K562 (cell line): ENCODE measurements at regions not wholly inside any gene's neighbourhood (a gene's known extent, or its start where the extent isn't known, plus 50 kb on each side); places are given as distances from the start of the nearest gene placed in this dataset.

Source experiments
- ATAC-seq: fragments of 200-7000 bp; cut with Tn5 transposase; 3 replicates; pipeline ENCODE4 v1.9.1; 2020; ENCODE audit warnings: moderate library complexity
- BruUV-seq: library from RNA; stranded (reverse); fragments of 400-500 nt; replicated peaks from 2 replicates; lab custom pipeline; 2021; lab: Mats Ljungman, UMichigan
- CTCF ChIA-PET: fragments of 300-600 bp; formaldehyde crosslinking; extraction: SDS; loops from one replicate; lab custom pipeline; 2021; ENCODE audit warnings: low intra/inter-chr PET ratio; lab: Yijun Ruan, JAX
- POLR2A ChIA-PET: fragments of 300-600, 350-650 bp; sonication (Branson Sonifier 250); formaldehyde crosslinking; extraction: SDS; loops from one replicate; lab custom pipeline; 2021; ENCODE audit warnings: antibody characterized with exemption, inconsistent platforms; lab: Yijun Ruan, JAX
- DNase-seq, 4 experiments: peaks; one replicate each; pipeline versions ENCODE4 v3.0.0 to v3.0.0-alpha.2; 2011 to 2018; ENCODE audit warnings: low spot score in 3 of 4, mixed read lengths in 3 of 4; ENCODE audit errors: extremely low read depth in 1 of 4
- FAIRE-seq: peaks from 2 replicates; lab custom pipeline; 2011; peaks lifted over from hg19 to GRCh38; lab: Jason Lieb, UNC
- H2AFZ ChIP-seq: 2 replicates; pipeline ENCODE4 v1.6.0; 2011; ENCODE audit warnings: low read depth, low read length, control low read depth, inconsistent platforms
- H3K27ac ChIP-seq: fragments of 200-600 bp; 3 replicates; pipeline ENCODE4 v1.8.0; 2011; ENCODE audit warnings: low read depth, mild to moderate bottlenecking, control low read depth, inconsistent platforms, low read length, moderate library complexity, mixed read lengths; ENCODE audit errors: extremely low read depth
- H3K27me3 ChIP-seq, 2 experiments: fragments of 300-600 bp in 1 of 2; 2 replicates in 1 of 2; 3 replicates in 1 of 2; pipeline versions ENCODE4 v1.6.0 to v1.8.0; 2011; ENCODE audit warnings: inconsistent platforms in 2 of 2, low read length in 2 of 2, mild to moderate bottlenecking in 1 of 2, mixed read lengths in 1 of 2, moderate library complexity in 1 of 2; ENCODE audit not compliant: control insufficient read depth in 2 of 2, insufficient read depth in 2 of 2
- H3K36me3 ChIP-seq: fragments of 300-600 bp; 3 replicates; pipeline ENCODE4 v1.8.0; 2011; ENCODE audit warnings: mild to moderate bottlenecking, low read length, inconsistent platforms; ENCODE audit not compliant: control insufficient read depth, insufficient read depth
- H3K4me1 ChIP-seq, 2 experiments: fragments of 200-600 bp in 1 of 2; replicated peaks in 1 of 2; 2 replicates in 1 of 2; 3 replicates in 1 of 2; pipeline versions ENCODE4 v1.5.1 to v1.8.0; 2011; ENCODE audit warnings: inconsistent platforms in 2 of 2, low read length in 2 of 2, mild to moderate bottlenecking in 1 of 2, mixed read lengths in 1 of 2, moderate library complexity in 1 of 2; ENCODE audit not compliant: control insufficient read depth in 2 of 2, insufficient read depth in 2 of 2
- H3K4me2 ChIP-seq: 2 replicates; pipeline ENCODE4 v1.6.1; 2011; ENCODE audit warnings: low read length, control low read depth, inconsistent platforms, mixed read lengths; ENCODE audit not compliant: insufficient read depth
- H3K4me3 ChIP-seq: fragments of 200-600 bp; sonication (generic), shearing (Covaris generic); 2 replicates; pipeline ENCODE4 v1.5.1; 2016; ENCODE audit warnings: control low read depth, inconsistent platforms
- H3K79me2 ChIP-seq: fragments of 200-600 bp; 3 replicates; pipeline ENCODE4 v1.8.0; 2011; ENCODE audit warnings: low read length, inconsistent platforms; ENCODE audit not compliant: control insufficient read depth, insufficient read depth
- H3K9ac ChIP-seq, 2 experiments: 2 replicates each; pipeline versions ENCODE4 v1.6.0 to v1.6.1; 2011; ENCODE audit warnings: low read depth in 2 of 2, low read length in 2 of 2, control low read depth in 1 of 2, inconsistent platforms in 1 of 2, mild to moderate bottlenecking in 1 of 2, mixed read lengths in 1 of 2; ENCODE audit not compliant: insufficient read depth in 1 of 2
- H3K9me1 ChIP-seq: one replicate; pipeline ENCODE4 v1.6.0; 2011; ENCODE audit warnings: inconsistent platforms, mild to moderate bottlenecking, low read length, moderate library complexity; ENCODE audit not compliant: control insufficient read depth, insufficient read depth
- H3K9me3 ChIP-seq: replicated peaks from 2 replicates; pipeline ENCODE4 v1.5.1; 2011; ENCODE audit warnings: low read depth, low read length, inconsistent platforms; ENCODE audit not compliant: control insufficient read depth, insufficient read depth
- H4K20me1 ChIP-seq: replicated peaks from 2 replicates; pipeline ENCODE4 v1.6.1; 2011; ENCODE audit warnings: low read length, inconsistent platforms, mixed read lengths; ENCODE audit not compliant: control insufficient read depth, insufficient read depth
- ELF4 ChIP-seq: fragments of 450-650 bp; formaldehyde crosslinking; IDR thresholded peaks from 2 replicates; pipeline ENCODE4 v1.4.0; 2022; ENCODE audit warnings: missing genetic modification characterization
- NCOA4 ChIP-seq: fragments of 450-650 bp; IDR thresholded peaks from 2 replicates; pipeline ENCODE4 v1.6.1; 2018; ENCODE audit warnings: mild to moderate bottlenecking; ENCODE audit not compliant: partially characterized antibody
- RBM15 ChIP-seq: fragments of 200-400 bp; formaldehyde crosslinking; IDR thresholded peaks from 2 replicates; pipeline ENCODE4 v1.6.1; 2018; ENCODE audit warnings: mild to moderate bottlenecking, low read length, moderate library complexity; ENCODE audit not compliant: insufficient read depth
- ZNF212 ChIP-seq: fragments of 450-650 bp; formaldehyde crosslinking; IDR thresholded peaks from 2 replicates; pipeline ENCODE4 v1.4.0; 2020; ENCODE audit warnings: mild to moderate bottlenecking
- ZNF695 ChIP-seq: fragments of 450-650 bp; formaldehyde crosslinking; IDR thresholded peaks from 2 replicates; pipeline ENCODE4 v1.4.0; 2020; ENCODE audit warnings: mild to moderate bottlenecking, moderate library complexity
- ZNF766 ChIP-seq: fragments of 200-800 bp; sonication (Bioruptor generic); conservative IDR thresholded peaks from 2 replicates; pipeline ENCODE4 v1.6.1; 2016; ENCODE audit warnings: missing genetic modification characterization, missing compliant biosample characterization
- WGBS: fragments of 100-300 bp; shearing (Covaris generic); methylation state at CpG from one replicate; pipeline ENCODE4 v1.1.6; 2016; ENCODE audit warnings: low coverage, mixed read lengths; ENCODE audit not compliant: insufficient coverage; ENCODE audit errors: missing lambda C conversion rate; 5-methylcytosine and 5-hydroxymethylcytosine counted together
- in situ Hi-C: fragments of 300-500 bp; cut with MboI; formaldehyde crosslinking; loops from 4 replicates; pipeline ENCODE4 v1.15.0; 2018; ENCODE audit warnings: inconsistent platforms, mixed read lengths
- intact Hi-C: fragments of 100-400 bp; cut with micrococcal nuclease; formaldehyde crosslinking; loops from 2 replicates; pipeline ENCODE4 v1.14.2; 2022
- TF ChIP-seq, protein P1 (sequence below): fragments of 250-450 bp; sonication (Bioruptor Pico); IDR thresholded peaks from 2 replicates; pipeline ENCODE4 v1.5.1; 2021; ENCODE audit warnings: mild to moderate bottlenecking
- TF ChIP-seq, protein P2 (sequence below): sonication (generic); formaldehyde crosslinking; IDR thresholded peaks from 2 replicates; pipeline ENCODE4 v1.8.0; 2022; ENCODE audit warnings: mild to moderate bottlenecking, missing genetic modification reagents
- TF ChIP-seq, protein P3 (sequence below): fragments of 450-650 bp; IDR thresholded peaks from 2 replicates; pipeline ENCODE4 v1.7.0; 2016; ENCODE audit warnings: borderline replicate concordance
- TF ChIP-seq, protein P4 (sequence below): fragments of 250-450 bp; sonication (Bioruptor Pico); IDR thresholded peaks from 2 replicates; pipeline ENCODE4 v1.9.0; 2021; ENCODE audit warnings: mild to moderate bottlenecking
- TF ChIP-seq, protein P5 (sequence below): sonication (generic); formaldehyde crosslinking; IDR thresholded peaks from 2 replicates; pipeline ENCODE4 v1.8.1; 2023; ENCODE audit warnings: mild to moderate bottlenecking, missing genetic modification reagents

DNA sequence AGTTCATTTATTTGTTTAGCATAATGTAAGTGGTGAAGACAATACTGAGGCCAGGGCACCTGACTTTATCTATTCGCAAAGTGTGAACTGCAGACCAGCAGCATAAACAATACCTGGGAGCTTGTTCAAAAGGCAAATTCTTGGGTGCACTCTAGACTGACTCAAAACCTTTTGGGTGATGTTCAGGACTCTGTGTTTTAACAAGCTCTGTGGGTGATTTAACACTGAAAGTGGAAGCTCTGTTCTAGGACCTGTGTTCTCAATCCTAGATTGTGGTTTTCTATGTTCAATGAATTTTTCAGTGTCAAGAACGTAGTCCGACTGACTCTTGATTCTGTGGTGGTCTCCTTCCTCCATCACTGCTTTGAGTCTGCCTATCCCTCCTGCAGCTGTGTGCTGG is 71.9 kb downstream of the GPR88 start:
- Histone ChIP-seq H3K79me2 (no peaks in the 10 kb centered on the region), H4K20me1 (no peaks in the 10 kb centered on the region), H3K27me3 (no peaks in the 10 kb centered on the region), H3K9me3 (no peaks in the 10 kb centered on the region), H3K9ac (no peak overlapping the region), H3K9me1 (no peaks in the 10 kb centered on the region), H3K4me1 (no peaks in the 10 kb centered on the region), H3K4me3 (no peak overlapping the region), H3K36me3 (no peaks in the 10 kb centered on the region), H2AFZ (no peak overlapping the region), H3K4me2 (no peak overlapping the region), H3K27ac (no peak overlapping the region)
- FAIRE-seq = no peak
- WGBS = 0% methylated on average over 3 of the region's 3 CpGs
- DNase-seq = no peak
- TF ChIP-seq, protein P1, sequence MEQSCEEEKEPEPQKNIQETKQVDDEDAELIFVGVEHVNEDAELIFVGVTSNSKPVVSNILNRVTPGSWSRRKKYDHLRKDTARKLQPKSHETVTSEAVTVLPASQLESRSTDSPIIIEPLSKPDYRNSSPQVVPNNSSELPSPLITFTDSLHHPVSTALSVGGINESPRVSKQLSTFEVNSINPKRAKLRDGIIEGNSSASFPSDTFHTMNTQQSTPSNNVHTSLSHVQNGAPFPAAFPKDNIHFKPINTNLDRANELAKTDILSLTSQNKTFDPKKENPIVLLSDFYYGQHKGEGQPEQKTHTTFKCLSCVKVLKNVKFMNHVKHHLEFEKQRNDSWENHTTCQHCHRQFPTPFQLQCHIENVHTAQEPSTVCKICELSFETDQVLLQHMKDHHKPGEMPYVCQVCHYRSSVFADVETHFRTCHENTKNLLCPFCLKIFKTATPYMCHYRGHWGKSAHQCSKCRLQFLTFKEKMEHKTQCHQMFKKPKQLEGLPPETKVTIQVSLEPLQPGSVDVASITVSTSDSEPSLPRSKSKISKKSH = no peak
- TF ChIP-seq RBM15 = no peak
- TF ChIP-seq, protein P2, sequence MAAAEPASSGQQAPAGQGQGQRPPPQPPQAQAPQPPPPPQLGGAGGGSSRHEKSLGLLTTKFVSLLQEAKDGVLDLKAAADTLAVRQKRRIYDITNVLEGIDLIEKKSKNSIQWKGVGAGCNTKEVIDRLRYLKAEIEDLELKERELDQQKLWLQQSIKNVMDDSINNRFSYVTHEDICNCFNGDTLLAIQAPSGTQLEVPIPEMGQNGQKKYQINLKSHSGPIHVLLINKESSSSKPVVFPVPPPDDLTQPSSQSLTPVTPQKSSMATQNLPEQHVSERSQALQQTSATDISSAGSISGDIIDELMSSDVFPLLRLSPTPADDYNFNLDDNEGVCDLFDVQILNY (CRISPR knock-in tag) = no peak
- TF ChIP-seq ZNF212 (CRISPR knock-in tag) = no peak
- TF ChIP-seq ELF4 (CRISPR knock-in tag) = no peak
- no peak for TF ChIP-seq ZNF695 (CRISPR knock-in tag)
- TF ChIP-seq, protein P3, sequence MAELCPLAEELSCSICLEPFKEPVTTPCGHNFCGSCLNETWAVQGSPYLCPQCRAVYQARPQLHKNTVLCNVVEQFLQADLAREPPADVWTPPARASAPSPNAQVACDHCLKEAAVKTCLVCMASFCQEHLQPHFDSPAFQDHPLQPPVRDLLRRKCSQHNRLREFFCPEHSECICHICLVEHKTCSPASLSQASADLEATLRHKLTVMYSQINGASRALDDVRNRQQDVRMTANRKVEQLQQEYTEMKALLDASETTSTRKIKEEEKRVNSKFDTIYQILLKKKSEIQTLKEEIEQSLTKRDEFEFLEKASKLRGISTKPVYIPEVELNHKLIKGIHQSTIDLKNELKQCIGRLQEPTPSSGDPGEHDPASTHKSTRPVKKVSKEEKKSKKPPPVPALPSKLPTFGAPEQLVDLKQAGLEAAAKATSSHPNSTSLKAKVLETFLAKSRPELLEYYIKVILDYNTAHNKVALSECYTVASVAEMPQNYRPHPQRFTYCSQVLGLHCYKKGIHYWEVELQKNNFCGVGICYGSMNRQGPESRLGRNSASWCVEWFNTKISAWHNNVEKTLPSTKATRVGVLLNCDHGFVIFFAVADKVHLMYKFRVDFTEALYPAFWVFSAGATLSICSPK = no peak
- TF ChIP-seq NCOA4 = no peak
- TF ChIP-seq, protein P4, sequence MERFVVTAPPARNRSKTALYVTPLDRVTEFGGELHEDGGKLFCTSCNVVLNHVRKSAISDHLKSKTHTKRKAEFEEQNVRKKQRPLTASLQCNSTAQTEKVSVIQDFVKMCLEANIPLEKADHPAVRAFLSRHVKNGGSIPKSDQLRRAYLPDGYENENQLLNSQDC = no peak
- TF ChIP-seq ZNF766 = no peak
- TF ChIP-seq, protein P5, sequence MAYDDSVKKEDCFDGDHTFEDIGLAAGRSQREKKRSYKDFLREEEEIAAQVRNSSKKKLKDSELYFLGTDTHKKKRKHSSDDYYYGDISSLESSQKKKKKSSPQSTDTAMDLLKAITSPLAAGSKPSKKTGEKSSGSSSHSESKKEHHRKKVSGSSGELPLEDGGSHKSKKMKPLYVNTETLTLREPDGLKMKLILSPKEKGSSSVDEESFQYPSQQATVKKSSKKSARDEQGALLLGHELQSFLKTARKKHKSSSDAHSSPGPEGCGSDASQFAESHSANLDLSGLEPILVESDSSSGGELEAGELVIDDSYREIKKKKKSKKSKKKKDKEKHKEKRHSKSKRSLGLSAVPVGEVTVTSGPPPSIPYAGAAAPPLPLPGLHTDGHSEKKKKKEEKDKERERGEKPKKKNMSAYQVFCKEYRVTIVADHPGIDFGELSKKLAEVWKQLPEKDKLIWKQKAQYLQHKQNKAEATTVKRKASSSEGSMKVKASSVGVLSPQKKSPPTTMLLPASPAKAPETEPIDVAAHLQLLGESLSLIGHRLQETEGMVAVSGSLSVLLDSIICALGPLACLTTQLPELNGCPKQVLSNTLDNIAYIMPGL (CRISPR knock-in tag) = no peak
- no peak for ATAC-seq
- CTCF ChIA-PET = no interaction called here
- intact Hi-C loops (no loop called here), in situ Hi-C loops (no loop called here)
- BruUV-seq = no TSS peak
- POLR2A ChIA-PET = interaction anchor here (0.6 to 1.1 kb wide), 2 partner anchors 104 to 1366 kb away, joined by 3 read pairs; no protein-coding TSS in a partner anchor
